H7 (cell line): ENCODE measurements at regions not wholly inside any gene's neighbourhood (a gene's known extent, or its start where the extent isn't known, plus 50 kb on each side); places are given as distances from the start of the nearest gene placed in this dataset.
"Not testable (repeated sequence)": the region's sequence is repeated elsewhere in the genome, so short reads cannot be mapped to it uniquely, and the experiment has no call there.

Source experiments
- DNase-seq: peaks from one replicate; pipeline ENCODE4 v3.0.0; 2012
- H3K27me3 ChIP-seq: 2 replicates; pipeline ENCODE4 v1.6.0; 2011; ENCODE audit warnings: mild to moderate bottlenecking, low read length; ENCODE audit not compliant: control insufficient read depth, insufficient read depth
- H3K36me3 ChIP-seq: replicated peaks from 2 replicates; pipeline ENCODE4 v1.5.1; 2011; ENCODE audit warnings: low read length; ENCODE audit not compliant: control insufficient read depth, insufficient read depth
- H3K4me3 ChIP-seq: 2 replicates; pipeline ENCODE4 v1.5.1; 2011; ENCODE audit warnings: low read depth, mild to moderate bottlenecking, control low read depth, low read length, moderate library complexity; ENCODE audit not compliant: insufficient read depth

- no peak overlapping the region for H3K4me3 ChIP-seq
- H3K27me3 ChIP-seq, result no peaks in the 10 kb centered on the region
- DNase-seq, result no peak
- H3K36me3 ChIP-seq, result no peaks in the 10 kb centered on the region
Observed at GRCh38 chr13:102538938-102539337, 57.8 kb upstream of the TPP2 start.

- no peak for DNase-seq
- Histone ChIP-seq H3K4me3 (no peak overlapping the region), H3K36me3 (no peaks in the 10 kb centered on the region), H3K27me3 (no peaks in the 10 kb centered on the region)
Observed at GRCh38 chr13:102536695-102537485, 59.9 kb upstream of the TPP2 start.

- H3K27me3 ChIP-seq, result no peaks in the 10 kb centered on the region
- no peak for DNase-seq
Observed at GRCh38 chr13:102536196-102536595, 60.6 kb upstream of the TPP2 start.

GRCh38 chr13:102530751-102531150, 66.0 kb upstream of the TPP2 start:
- Histone ChIP-seq H3K4me3 (no peak overlapping the region), H3K27me3 (no peaks in the 10 kb centered on the region), H3K36me3 (no peaks in the 10 kb centered on the region)
- DNase-seq, result no peak

More at GRCh38 chr13:102536196-102536595, 60.6 kb upstream of the TPP2 start:
- no peak overlapping the region for H3K4me3 ChIP-seq
- H3K36me3 ChIP-seq, result no peaks in the 10 kb centered on the region

- not testable (repeated sequence) for DNase-seq, H3K36me3 ChIP-seq, H3K4me3 ChIP-seq, H3K27me3 ChIP-seq
Observed at GRCh38 chr13:102522251-102522650, 74.5 kb upstream of the TPP2 start.

- H3K27me3 ChIP-seq, result no peaks in the 10 kb centered on the region
- no peak for DNase-seq
- H3K36me3 ChIP-seq, result no peaks in the 10 kb centered on the region
- H3K4me3 ChIP-seq, result no peak overlapping the region
Observed at GRCh38 chr13:102517959-102518358, 78.8 kb upstream of the TPP2 start.

- H3K36me3 ChIP-seq, result no peaks in the 10 kb centered on the region
- H3K4me3 ChIP-seq, result no peak overlapping the region
- no peak for DNase-seq
- no peaks in the 10 kb centered on the region for H3K27me3 ChIP-seq
Observed at GRCh38 chr13:102510072-102510471, 86.7 kb upstream of the TPP2 start.

GRCh38 chr13:102508411-102508810, 88.4 kb upstream of the TPP2 start:
- H3K27me3 ChIP-seq, result no peaks in the 10 kb centered on the region
- DNase-seq, result no peak
- H3K4me3 ChIP-seq, result no peak overlapping the region
- H3K36me3 ChIP-seq, result no peaks in the 10 kb centered on the region

- no peak overlapping the region for H3K4me3 ChIP-seq
Observed at GRCh38 chr13:102504002-102504401, 92.8 kb upstream of the TPP2 start.

GRCh38 chr13:102495663-102496062, 93.8 kb upstream of the FGF14 start:
- no peak for DNase-seq
- Histone ChIP-seq H3K27me3 (no peaks in the 10 kb centered on the region), H3K4me3 (no peak overlapping the region), H3K36me3 (no peaks in the 10 kb centered on the region)

More at GRCh38 chr13:102504002-102504401, 92.8 kb upstream of the TPP2 start:
- Histone ChIP-seq H3K27me3 (no peaks in the 10 kb centered on the region), H3K36me3 (no peaks in the 10 kb centered on the region)
- DNase-seq, result no peak

- Histone ChIP-seq H3K4me3 (no peak overlapping the region), H3K36me3 (no peaks in the 10 kb centered on the region), H3K27me3 (no peaks in the 10 kb centered on the region)
- DNase-seq, result no peak
Observed at GRCh38 chr13:102487330-102487729, 85.5 kb upstream of the FGF14 start.

GRCh38 chr13:102484329-102484728, 82.5 kb upstream of the FGF14 start:
- no peaks in the 10 kb centered on the region for H3K36me3 ChIP-seq
- peak; percentile 12 for DNase-seq
- no peaks in the 10 kb centered on the region for H3K27me3 ChIP-seq
- no peak overlapping the region for H3K4me3 ChIP-seq

GRCh38 chr13:102472650-102473049, 70.8 kb upstream of the FGF14 start:
- Histone ChIP-seq H3K4me3 (no peak overlapping the region), H3K36me3 (no peaks in the 10 kb centered on the region), H3K27me3 (no peaks in the 10 kb centered on the region)
- no peak for DNase-seq

- H3K27me3 ChIP-seq, result no peaks in the 10 kb centered on the region
- DNase-seq, result no peak
- no peak overlapping the region for H3K4me3 ChIP-seq
- H3K36me3 ChIP-seq, result no peaks in the 10 kb centered on the region
Observed at GRCh38 chr13:102470283-102470917, 68.6 kb upstream of the FGF14 start.

GRCh38 chr13:102466610-102467190, 64.9 kb upstream of the FGF14 start:
- DNase-seq, result no peak

More at GRCh38 chr13:102466610-102467190, 64.9 kb upstream of the FGF14 start:
- Histone ChIP-seq H3K4me3 (no peak overlapping the region), H3K36me3 (no peaks in the 10 kb centered on the region), H3K27me3 (no peaks in the 10 kb centered on the region)
